ENCODE measurements at regions not wholly inside any gene's neighbourhood (a gene's known extent, or its start where the extent isn't known, plus 50 kb on each side); places are given as distances from the start of the nearest gene placed in this dataset.

DNA sequence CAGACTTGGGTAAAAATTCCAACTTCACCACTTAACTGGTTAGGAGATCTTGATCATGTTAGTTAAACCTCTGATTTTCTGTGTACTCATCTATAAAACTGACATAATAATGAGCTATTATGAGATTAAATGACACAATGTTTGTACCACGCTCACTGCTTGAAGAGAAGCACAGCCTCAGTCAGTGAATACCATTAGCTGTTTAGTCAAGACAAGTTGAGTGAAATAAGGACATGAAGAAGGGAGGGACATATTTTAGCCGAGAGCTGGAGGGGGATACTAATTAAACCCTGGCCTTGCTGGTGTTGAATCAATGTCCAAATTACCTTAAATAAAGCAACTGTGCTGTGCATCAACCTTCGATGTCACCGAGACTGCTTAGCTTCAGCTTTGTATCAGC, 105.1 kb upstream of the TOX3 start:
- H3K4me2 ChIP-seq: no peak overlapping the region
- no peaks in the 10 kb centered on the region for H3K9me3 ChIP-seq
- no peak for DNase-seq (ENCODE audit: low read depth in 1 of 2, low spot score in 1 of 2)
- POLR2A ChIA-PET: no interaction called here
- no peaks in the 10 kb centered on the region for H3K4me1 ChIP-seq
- TF ChIP-seq NFE2L2 (conservative IDR thresholded peaks at IDR 0.05; ENCODE audit: low read length) (no peak), HDAC2 (IDR thresholded peaks at IDR 0.05) (no peak), BHLHE40 (IDR thresholded peaks at IDR 0.05; ENCODE audit: low read depth, low read length) (no peak), ZNF302 (CRISPR knock-in tag; IDR thresholded peaks at IDR 0.05) (no peak), JUNB (IDR thresholded peaks at IDR 0.05) (no peak), KDM5A (IDR thresholded peaks at IDR 0.05) (no peak), POLR2AphosphoS2 (conservative IDR thresholded peaks at IDR 0.05; ENCODE audit: low read length) (no peak), CHD4 (IDR thresholded peaks at IDR 0.05; ENCODE audit: borderline replicate concordance) (no peak), RAD21 (conservative IDR thresholded peaks at IDR 0.05 in 1 of 2, IDR thresholded peaks at IDR 0.05 in 1 of 2) (no peak), PHF8 (IDR thresholded peaks at IDR 0.05; ENCODE audit: borderline replicate concordance, low read depth) (no peak), HOXA7 (CRISPR knock-in tag; IDR thresholded peaks at IDR 0.05) (no peak), JUN (IDR thresholded peaks at IDR 0.05) (no peak), SMC3 (IDR thresholded peaks at IDR 0.05) (no peak), FOSB (CRISPR knock-in tag; IDR thresholded peaks at IDR 0.05) (no peak), FOXS1 (CRISPR knock-in tag; IDR thresholded peaks at IDR 0.05) (no peak), MAFK (IDR thresholded peaks at IDR 0.05; ENCODE audit: partially characterized antibody) (no peak)
- TF ChIP-seq, protein P1, sequence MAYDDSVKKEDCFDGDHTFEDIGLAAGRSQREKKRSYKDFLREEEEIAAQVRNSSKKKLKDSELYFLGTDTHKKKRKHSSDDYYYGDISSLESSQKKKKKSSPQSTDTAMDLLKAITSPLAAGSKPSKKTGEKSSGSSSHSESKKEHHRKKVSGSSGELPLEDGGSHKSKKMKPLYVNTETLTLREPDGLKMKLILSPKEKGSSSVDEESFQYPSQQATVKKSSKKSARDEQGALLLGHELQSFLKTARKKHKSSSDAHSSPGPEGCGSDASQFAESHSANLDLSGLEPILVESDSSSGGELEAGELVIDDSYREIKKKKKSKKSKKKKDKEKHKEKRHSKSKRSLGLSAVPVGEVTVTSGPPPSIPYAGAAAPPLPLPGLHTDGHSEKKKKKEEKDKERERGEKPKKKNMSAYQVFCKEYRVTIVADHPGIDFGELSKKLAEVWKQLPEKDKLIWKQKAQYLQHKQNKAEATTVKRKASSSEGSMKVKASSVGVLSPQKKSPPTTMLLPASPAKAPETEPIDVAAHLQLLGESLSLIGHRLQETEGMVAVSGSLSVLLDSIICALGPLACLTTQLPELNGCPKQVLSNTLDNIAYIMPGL (CRISPR knock-in tag; IDR thresholded peaks at IDR 0.05; ENCODE audit: borderline replicate concordance): no peak
- TF ChIP-seq, protein P2, sequence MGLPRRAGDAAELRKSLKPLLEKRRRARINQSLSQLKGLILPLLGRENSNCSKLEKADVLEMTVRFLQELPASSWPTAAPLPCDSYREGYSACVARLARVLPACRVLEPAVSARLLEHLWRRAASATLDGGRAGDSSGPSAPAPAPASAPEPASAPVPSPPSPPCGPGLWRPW (IDR thresholded peaks at IDR 0.05): no peak
- 48% methylated on average over 4 of the region's 4 CpGs for WGBS (ENCODE audit: missing lambda C conversion rate)
- H3K4me3 ChIP-seq: no peak overlapping the region
- no peak for FAIRE-seq
- no peak for ATAC-seq
- CTCF ChIA-PET: no interaction called here
- H3K27ac ChIP-seq: no peak overlapping the region

DNA sequence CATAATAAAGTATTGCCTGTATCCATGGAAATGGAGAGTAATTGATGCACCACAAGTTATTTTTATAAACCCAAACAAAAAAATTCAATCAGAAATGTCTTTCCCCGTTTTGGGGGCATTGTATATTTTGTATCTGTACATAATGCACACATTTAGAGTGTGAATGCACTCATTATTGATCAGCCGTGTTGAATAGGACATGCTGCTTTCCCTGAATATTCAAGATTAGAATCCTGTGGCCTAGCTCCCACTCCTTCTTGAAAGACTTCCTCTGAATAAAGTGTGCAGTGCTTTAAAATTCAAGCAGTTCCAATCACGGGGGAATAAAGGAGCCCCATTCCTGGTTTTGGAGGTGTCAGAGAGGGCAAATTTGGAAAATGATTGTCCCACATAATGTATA, 103.8 kb upstream of the TOX3 start:
- FAIRE-seq (no peak), ATAC-seq (no peak), DNase-seq (ENCODE audit: low read depth in 1 of 2, low spot score in 1 of 2) (no peak)
- ChIA-PET POLR2A (no interaction called here), CTCF (no interaction called here)
- H3K4me1 ChIP-seq: no peaks in the 10 kb centered on the region
- H3K9me3 ChIP-seq: no peaks in the 10 kb centered on the region
- no peak overlapping the region for H3K27ac ChIP-seq
- WGBS (ENCODE audit: missing lambda C conversion rate): 56% methylated on average over 3 of the region's 3 CpGs
- no peak overlapping the region for H3K4me3 ChIP-seq
- H3K4me2 ChIP-seq: no peak overlapping the region
- TF ChIP-seq, protein P3, sequence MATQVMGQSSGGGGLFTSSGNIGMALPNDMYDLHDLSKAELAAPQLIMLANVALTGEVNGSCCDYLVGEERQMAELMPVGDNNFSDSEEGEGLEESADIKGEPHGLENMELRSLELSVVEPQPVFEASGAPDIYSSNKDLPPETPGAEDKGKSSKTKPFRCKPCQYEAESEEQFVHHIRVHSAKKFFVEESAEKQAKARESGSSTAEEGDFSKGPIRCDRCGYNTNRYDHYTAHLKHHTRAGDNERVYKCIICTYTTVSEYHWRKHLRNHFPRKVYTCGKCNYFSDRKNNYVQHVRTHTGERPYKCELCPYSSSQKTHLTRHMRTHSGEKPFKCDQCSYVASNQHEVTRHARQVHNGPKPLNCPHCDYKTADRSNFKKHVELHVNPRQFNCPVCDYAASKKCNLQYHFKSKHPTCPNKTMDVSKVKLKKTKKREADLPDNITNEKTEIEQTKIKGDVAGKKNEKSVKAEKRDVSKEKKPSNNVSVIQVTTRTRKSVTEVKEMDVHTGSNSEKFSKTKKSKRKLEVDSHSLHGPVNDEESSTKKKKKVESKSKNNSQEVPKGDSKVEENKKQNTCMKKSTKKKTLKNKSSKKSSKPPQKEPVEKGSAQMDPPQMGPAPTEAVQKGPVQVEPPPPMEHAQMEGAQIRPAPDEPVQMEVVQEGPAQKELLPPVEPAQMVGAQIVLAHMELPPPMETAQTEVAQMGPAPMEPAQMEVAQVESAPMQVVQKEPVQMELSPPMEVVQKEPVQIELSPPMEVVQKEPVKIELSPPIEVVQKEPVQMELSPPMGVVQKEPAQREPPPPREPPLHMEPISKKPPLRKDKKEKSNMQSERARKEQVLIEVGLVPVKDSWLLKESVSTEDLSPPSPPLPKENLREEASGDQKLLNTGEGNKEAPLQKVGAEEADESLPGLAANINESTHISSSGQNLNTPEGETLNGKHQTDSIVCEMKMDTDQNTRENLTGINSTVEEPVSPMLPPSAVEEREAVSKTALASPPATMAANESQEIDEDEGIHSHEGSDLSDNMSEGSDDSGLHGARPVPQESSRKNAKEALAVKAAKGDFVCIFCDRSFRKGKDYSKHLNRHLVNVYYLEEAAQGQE (IDR thresholded peaks at IDR 0.05): no peak
- TF ChIP-seq, protein P2 (IDR thresholded peaks at IDR 0.05): no peak
- no peak for TF ChIP-seq FOSL2 (IDR thresholded peaks at IDR 0.05)
- TF ChIP-seq FOSL2 (CRISPR knock-in tag; IDR thresholded peaks at IDR 0.05): no peak
- no peak for TF ChIP-seq CHD4 (IDR thresholded peaks at IDR 0.05; ENCODE audit: borderline replicate concordance)
- TF ChIP-seq, protein P4, sequence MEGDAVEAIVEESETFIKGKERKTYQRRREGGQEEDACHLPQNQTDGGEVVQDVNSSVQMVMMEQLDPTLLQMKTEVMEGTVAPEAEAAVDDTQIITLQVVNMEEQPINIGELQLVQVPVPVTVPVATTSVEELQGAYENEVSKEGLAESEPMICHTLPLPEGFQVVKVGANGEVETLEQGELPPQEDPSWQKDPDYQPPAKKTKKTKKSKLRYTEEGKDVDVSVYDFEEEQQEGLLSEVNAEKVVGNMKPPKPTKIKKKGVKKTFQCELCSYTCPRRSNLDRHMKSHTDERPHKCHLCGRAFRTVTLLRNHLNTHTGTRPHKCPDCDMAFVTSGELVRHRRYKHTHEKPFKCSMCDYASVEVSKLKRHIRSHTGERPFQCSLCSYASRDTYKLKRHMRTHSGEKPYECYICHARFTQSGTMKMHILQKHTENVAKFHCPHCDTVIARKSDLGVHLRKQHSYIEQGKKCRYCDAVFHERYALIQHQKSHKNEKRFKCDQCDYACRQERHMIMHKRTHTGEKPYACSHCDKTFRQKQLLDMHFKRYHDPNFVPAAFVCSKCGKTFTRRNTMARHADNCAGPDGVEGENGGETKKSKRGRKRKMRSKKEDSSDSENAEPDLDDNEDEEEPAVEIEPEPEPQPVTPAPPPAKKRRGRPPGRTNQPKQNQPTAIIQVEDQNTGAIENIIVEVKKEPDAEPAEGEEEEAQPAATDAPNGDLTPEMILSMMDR (IDR thresholded peaks at IDR 0.05): no peak
- TF ChIP-seq, protein P5, sequence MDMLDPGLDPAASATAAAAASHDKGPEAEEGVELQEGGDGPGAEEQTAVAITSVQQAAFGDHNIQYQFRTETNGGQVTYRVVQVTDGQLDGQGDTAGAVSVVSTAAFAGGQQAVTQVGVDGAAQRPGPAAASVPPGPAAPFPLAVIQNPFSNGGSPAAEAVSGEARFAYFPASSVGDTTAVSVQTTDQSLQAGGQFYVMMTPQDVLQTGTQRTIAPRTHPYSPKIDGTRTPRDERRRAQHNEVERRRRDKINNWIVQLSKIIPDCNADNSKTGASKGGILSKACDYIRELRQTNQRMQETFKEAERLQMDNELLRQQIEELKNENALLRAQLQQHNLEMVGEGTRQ (IDR thresholded peaks at IDR 0.05): no peak
- TF ChIP-seq RNF2 (IDR thresholded peaks at IDR 0.05; ENCODE audit: borderline replicate concordance, low read depth): no peak
- no peak for TF ChIP-seq ZSCAN20 (CRISPR knock-in tag; IDR thresholded peaks at IDR 0.05)
- TF ChIP-seq JUN (IDR thresholded peaks at IDR 0.05): no peak
- no peak for TF ChIP-seq SREBF2 (IDR thresholded peaks at IDR 0.05)
- TF ChIP-seq ZFP36 (IDR thresholded peaks at IDR 0.05; ENCODE audit: borderline replicate concordance, partially characterized antibody): no peak

Data from A549 (cell line).